Astrocyte of the spinal cord (primary cell): ENCODE measurements at regions not wholly inside any gene's neighbourhood (a gene's known extent, or its start where the extent isn't known, plus 50 kb on each side); places are given as distances from the start of the nearest gene placed in this dataset.

ENCODE experiments used
- DNase-seq: peaks from one replicate; pipeline ENCODE4 v3.0.0; 2011; ENCODE audit warnings: low read depth, low spot score
- H3K4me3 ChIP-seq: 2 replicates; pipeline ENCODE4 v1.5.1; 2011; ENCODE audit warnings: low read depth, mild to moderate bottlenecking, low read length, moderate library complexity
- CTCF ChIP-seq: IDR thresholded peaks from 2 replicates; pipeline ENCODE4 v1.5.1; 2012; ENCODE audit warnings: low read depth, mild to moderate bottlenecking, low read length, inconsistent platforms
- in situ Hi-C: cut with HindIII; loops from 2 replicates; pipeline ENCODE4 v1.10.0; 2017; ENCODE audit warnings: low sequenced_read_pairs

GRCh38 chr6:41454189-41454789, 91.9 kb upstream of the FOXP4 start:
- H3K4me3 ChIP-seq = no peak overlapping the region
- no peak for TF ChIP-seq CTCF
- in situ Hi-C loops = no loop called here

DNA sequence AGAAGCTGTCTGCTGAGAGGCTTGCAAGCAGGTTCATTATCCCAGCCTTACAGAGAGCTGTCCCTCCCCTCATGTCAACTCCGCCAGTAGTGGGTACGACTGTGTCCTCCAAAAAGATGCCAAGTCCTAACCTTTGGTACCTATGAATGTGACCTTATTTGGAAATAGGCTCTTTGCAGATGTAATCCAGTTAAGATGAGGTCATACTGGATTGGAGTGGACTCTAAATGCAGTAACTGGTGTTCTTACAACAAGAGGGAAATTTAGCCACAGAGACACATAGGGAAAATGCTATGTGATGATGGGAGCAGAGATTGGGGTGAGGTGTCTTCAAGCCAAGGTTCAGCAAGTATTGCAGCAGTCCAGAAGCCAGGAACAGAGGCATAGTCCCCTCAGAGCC, 90.8 kb upstream of the FOXP4 start:
- DNase-seq = no peak
- no peak for TF ChIP-seq CTCF
- no peak overlapping the region for H3K4me3 ChIP-seq
- in situ Hi-C loops = no loop called here

More at GRCh38 chr6:41454189-41454789, 91.9 kb upstream of the FOXP4 start:
- no peak for DNase-seq

GRCh38 chr6:41455818-41456217, 90.4 kb upstream of the FOXP4 start:
- in situ Hi-C loops = no loop called here
- no peak for DNase-seq
- no peak for TF ChIP-seq CTCF
- H3K4me3 ChIP-seq = no peak overlapping the region

DNA sequence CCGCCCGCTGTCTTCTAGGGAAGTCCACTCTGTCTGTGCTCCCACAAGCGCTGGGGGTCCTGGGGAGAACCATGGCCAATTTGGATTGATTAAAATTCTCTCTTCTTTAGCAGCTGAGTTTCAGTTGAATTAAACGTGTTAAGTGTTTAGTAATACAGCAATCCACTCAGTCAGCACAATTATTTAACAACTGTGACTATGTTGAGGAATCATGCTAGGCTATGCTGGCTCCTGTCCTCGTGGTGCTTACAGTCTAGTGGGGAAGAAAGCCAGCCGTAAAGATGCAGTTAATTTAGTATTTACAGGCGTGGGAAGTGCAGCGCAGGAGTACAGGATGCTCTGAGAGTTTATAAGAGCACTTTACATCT, 88.9 kb upstream of the FOXP4 start:
- H3K4me3 ChIP-seq = no peak overlapping the region
- no peak for TF ChIP-seq CTCF
- no peak for DNase-seq
- in situ Hi-C loops = no loop called here

GRCh38 chr6:41459738-41460137, 86.4 kb upstream of the FOXP4 start:
- no peak for DNase-seq
- no peak overlapping the region for H3K4me3 ChIP-seq
- in situ Hi-C loops = no loop called here
- TF ChIP-seq CTCF = no peak

DNA sequence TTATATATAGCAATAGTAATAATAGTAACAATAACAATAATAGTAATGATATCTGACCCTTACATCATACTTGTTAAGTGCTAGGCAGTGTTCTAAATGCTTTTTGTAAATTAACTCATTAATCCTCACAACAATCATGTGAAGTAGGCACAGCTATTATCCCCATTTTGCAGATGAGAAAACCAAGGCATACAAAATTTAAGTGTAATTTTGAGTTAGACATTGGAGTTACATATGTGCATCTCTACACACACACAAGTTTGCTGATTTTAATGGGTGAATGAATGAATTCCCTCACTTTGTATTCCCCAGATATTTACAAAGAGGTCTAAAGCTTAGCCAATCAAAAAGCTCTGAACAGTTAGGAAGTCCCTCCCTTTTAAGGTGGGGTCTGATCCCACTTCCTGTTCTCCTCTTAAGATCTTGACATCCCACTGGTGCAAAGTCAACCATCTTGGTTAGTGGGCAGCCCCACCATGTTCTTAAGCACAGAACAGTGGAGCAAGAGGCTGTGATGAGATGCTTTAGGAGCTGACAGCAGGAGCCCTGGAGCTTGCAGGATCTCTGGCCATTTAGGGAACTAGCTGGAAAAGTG, 85.3 kb upstream of the FOXP4 start:
- no peak for DNase-seq
- H3K4me3 ChIP-seq = no peak overlapping the region
- TF ChIP-seq CTCF = no peak
- in situ Hi-C loops = no loop called here
